ENCODE measurements at regions not wholly inside any gene's neighbourhood (a gene's known extent, or its start where the extent isn't known, plus 50 kb on each side); places are given as distances from the start of the nearest gene placed in this dataset.

DNA sequence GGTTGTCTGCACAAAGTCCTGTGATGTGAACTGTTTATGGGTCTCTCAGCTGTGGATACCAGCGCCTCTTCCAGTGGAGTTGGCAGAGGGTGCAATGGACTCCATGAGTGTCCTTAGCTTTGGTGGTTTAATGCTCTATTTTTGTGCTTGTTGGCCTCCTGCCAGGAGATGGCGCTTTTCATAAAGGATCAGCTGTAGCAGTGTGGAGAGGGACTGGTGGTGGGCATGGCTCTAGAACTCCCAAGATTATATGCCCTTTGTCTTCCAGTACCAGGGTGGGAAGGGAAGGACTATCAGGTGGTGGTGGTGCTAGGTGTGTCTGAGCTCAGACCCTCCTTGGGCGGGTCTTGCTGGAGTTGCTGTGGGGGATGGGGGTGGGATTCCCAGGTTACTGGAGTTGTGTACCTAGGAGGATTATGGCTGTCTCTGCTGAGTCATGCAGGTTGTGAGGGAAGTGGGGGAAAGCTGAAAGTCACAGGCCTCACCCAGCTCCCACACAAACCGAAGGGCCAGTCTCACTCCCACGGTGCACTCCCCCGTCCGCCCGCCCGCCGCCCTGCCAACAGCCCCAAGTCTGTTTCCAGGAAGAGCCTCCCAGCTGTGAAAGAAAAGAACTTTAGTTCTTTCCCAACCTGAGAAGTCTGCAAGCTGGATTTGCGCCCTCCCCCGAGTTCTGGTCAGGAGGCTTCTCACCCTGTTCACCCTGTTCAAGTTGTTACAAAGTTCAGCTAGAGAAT is 108.1 kb downstream of the MARCO start:
- DNase-seq (ENCODE audit: low read depth), result peak; percentile 34

Data from HT1080 (cell line).